DMS79 (cell line): ENCODE measurements at regions not wholly inside any gene's neighbourhood (a gene's known extent, or its start where the extent isn't known, plus 50 kb on each side); places are given as distances from the start of the nearest gene placed in this dataset.

Experiments used
- DNase-seq: peaks from one replicate; lab custom pipeline; 2025; lab: John Stamatoyannopoulos, UW

DNA sequence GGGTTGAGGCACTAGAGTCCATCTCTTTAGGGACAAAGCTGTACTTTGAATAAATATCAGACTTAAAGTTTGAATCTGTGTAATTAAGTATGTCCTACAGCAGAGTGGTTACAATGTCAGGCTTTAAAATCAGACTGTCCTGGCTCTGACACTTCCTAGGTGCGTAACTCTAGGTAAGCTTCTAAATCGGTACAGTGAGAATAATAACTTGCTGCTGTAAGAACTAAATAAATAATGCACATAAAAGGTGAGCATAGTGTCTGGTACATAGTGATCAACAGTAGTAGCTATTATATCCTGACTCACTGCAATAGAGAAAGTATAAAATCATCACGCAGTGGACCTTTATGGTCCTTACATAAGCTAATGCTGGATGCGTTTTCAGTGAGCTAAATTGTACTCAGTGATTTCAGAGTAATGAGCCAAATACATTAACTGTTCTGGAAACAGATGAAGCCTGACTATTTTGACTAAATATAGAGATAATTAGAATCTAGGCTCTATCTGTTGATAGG is 72.2 kb upstream of the PDK4 start:
- no peak for DNase-seq

GRCh38 chr7:95662987-95663386 is 66.7 kb upstream of the PDK4 start:
- DNase-seq = no peak

DNA sequence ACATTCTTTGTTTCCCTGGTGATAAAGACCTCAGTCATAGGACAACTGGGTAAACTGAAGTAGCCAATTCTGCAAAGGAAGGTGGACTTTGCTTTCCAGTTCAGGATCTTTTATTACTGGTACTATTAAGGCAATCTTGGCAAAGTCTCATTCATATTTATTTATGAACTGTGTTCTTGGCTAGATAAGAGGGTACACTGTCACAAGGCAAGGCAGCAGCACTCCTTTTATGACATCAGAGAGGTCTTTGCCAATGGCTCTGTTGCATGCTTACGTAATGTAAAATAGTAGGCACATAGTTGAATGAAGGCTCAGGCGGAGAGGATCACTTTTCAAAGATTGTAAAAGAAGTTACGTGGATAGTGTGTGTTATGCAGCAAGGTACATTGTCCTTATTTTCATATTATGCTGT is 63.7 kb upstream of the PDK4 start:
- no peak for DNase-seq

DNA sequence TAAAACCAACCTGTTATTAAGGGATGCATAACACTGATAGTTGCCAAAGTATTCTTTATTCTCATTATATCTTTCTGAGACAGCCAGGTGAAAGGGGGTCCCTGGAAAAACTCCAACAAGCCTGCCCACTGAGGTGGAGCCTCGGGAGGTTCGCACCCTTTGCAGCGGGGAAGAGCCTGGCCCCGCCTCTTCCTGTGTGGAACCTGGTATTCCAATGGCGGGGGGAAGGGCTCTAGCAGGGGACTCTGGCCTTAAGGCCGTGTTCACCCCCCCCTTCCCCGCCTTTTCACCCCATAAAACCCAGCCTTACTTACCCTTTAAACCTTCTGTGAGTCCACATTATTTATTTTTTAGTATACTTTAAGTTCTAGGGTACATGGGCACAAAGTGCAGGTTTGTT is 62.4 kb upstream of the PDK4 start:
- DNase-seq = no peak

DNA sequence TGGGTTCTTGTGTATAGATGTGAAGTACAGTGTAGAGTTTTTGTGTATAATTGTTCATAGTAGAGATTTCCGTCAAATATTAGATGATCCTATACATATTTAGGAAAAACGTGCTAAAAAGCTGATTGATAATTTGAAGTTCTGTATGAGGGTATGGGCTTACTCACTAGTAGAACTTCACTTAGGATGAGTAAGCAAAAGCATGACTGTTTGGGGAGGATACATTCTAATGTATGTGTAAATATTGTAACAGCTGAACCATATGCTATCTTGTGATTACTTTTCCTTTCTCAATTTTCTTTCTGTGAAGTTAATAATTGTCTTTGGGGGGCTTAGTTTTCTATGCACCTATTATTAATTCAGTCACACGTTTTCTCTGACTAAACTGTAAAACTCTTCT is 53.2 kb upstream of the PDK4 start:
- no peak for DNase-seq

DNA sequence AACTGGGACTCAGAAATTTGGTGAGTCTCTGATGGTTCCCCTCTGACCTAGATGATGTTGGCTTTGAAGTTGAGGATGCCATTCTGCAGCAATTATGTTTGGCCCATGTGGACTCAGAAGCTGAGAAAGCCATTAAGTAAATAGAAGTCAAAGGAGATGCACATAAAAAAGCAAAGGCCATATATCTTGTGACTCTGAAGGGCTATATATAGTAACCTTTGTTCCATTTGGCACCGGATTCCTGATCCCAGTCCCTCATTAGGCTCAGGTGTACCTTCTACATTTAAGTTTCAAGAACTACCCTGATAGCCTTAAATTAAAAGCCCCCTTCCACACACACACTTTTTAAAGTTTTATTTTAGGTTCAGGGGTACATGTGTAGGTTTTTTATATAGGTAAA is 50.0 kb upstream of the PDK4 start:
- DNase-seq = no peak
